Epidermal melanocyte (primary cell): ENCODE measurements at regions not wholly inside any gene's neighbourhood (a gene's known extent, or its start where the extent isn't known, plus 50 kb on each side); places are given as distances from the start of the nearest gene placed in this dataset.

Experiments
- DNase-seq: peaks from one replicate; pipeline ENCODE4 v3.0.0; 2011; ENCODE audit warnings: low spot score; ENCODE audit not compliant: insufficient read length

GRCh38 chr4:132827522-132827921, 321.6 kb upstream of the PCDH10 start:
- no peak for DNase-seq

- no peak for DNase-seq
Observed at GRCh38 chr4:132838244-132838643, 310.9 kb upstream of the PCDH10 start.

DNA sequence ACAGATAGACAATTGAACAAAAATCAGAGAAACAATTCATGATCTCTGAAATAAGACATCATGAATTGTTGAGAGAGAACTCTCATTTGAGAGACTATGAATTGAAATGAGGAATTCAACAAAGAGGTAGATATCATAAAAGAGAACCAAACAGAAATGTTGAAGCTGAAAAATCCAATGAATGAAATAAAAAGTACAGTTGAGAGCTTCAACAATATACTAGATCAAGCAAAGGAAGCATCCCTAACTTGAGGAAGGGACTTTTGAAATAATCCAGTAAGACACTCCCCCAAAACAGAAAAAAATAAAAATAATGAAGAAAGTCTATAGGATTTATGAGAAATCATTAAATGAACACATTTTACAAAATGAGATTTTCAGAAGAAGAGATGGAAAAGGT, 310.0 kb upstream of the PCDH10 start:
- no peak for DNase-seq

- DNase-seq: no peak
Observed at GRCh38 chr4:132859929-132860328, 289.2 kb upstream of the PCDH10 start.

DNA sequence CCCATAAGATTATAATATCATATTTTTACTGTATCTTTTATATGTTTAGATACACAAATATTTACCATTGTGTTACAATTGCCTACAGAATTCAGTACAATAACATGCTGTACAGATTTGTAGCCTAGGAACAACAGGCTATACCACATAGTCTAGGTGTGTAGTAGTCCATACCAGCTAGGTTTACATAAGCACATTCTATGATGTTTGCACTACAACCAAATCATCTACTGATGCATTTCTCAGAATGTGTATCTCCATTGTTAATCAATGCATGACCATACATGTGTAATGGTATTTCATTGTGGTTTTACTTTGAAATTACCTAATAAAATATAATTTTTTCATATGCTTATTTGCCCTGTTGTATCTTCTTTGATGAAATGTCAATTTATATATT, 288.1 kb upstream of the PCDH10 start:
- no peak for DNase-seq

GRCh38 chr4:132863619-132864018, 285.5 kb upstream of the PCDH10 start:
- no peak for DNase-seq

- DNase-seq: no peak
Observed at GRCh38 chr4:132865458-132865857, 283.6 kb upstream of the PCDH10 start.

GRCh38 chr4:132865922-132866321, 283.2 kb upstream of the PCDH10 start:
- DNase-seq: no peak

DNA sequence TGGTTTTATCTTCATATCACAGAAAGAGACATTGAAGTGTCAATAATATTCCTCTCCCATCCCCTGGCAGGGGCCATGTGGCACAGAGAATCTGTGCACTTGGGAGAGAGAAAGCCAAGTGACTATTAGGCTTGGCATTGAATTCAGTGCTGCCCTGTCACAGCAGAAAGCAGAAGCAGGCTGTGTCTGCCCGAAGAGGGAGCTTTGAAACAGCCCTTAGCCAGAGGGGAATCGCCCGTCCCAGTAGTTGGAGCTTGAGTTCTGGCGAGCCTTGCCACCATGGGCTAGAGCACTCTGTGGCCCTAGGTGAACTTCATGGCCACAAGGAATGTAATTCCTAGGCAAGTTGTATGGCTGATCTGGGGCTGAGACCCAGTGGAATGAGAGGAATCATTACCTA, 282.5 kb upstream of the PCDH10 start:
- DNase-seq: no peak

DNA sequence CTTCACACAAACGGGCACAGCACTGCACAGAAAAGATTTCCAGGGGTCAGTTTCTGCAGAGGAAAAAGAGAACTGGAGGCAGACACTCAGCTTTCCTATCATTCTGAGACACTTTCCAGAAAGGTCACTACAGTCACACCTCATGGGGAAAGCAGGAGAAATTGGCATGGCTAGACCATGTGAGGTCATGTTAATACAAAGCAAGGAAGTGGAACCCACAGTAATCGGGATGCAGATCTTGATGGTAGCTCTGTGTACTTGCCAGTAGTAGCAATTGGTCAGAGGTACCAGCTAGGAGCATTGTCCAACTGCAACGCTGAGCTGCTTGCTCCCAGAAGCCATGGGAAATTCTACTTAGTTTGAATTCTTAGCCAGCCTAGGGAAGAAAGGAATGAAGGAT, 255.3 kb upstream of the PCDH10 start:
- no peak for DNase-seq

DNA sequence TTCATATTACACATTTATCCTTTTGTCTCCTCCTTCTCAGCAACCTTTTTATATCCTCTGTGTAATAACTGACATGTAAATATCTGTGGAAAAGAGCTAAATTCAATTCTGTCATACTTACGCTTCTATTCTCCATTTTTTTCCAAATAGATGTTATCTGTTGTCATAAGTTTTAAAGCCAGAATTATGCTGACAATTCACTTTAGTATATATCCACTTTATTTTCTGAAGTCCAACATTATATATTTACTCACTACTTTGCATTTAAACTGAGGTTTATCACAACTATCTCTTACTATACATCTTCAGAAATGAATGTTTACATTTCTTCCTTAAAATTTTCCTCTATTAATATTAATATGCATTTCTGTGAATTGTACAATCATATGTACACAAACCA, 247.9 kb upstream of the PCDH10 start:
- no peak for DNase-seq

DNA sequence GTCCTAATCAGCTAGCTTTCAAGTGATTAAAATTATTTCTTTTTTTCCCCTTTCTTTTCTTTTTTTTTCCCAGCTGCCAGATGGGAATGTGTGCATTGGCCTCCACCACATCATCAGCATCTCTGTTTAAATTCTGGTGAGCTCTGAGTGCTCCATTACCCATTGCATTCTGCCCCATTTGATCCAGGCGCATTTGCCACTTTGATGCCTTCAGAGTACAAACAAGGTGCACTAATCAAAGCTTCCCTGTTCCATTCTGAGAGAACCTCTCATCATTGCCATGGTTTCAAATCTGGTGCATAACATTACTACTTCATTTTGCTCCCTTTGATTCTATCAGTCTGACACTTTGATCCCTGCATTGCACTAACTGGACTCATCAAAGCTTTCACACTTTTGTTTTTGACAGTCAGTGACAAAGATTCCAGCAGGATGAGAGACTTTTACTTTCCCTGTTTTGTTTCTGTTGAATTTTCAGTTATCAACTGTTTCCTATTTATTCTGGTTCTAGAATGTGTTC, 238.8 kb upstream of the PCDH10 start:
- no peak for DNase-seq

GRCh38 chr4:132918096-132918495, 231.0 kb upstream of the PCDH10 start:
- DNase-seq: no peak

- DNase-seq: no peak
Observed at GRCh38 chr4:132923516-132923915, 225.6 kb upstream of the PCDH10 start.

GRCh38 chr4:132934911-132935310, 214.2 kb upstream of the PCDH10 start:
- peak; percentile 33 for DNase-seq

- no peak for DNase-seq
Observed at GRCh38 chr4:132955146-132955545, 193.9 kb upstream of the PCDH10 start.

- DNase-seq: no peak
Observed at GRCh38 chr4:132956962-132957361, 192.1 kb upstream of the PCDH10 start.

DNA sequence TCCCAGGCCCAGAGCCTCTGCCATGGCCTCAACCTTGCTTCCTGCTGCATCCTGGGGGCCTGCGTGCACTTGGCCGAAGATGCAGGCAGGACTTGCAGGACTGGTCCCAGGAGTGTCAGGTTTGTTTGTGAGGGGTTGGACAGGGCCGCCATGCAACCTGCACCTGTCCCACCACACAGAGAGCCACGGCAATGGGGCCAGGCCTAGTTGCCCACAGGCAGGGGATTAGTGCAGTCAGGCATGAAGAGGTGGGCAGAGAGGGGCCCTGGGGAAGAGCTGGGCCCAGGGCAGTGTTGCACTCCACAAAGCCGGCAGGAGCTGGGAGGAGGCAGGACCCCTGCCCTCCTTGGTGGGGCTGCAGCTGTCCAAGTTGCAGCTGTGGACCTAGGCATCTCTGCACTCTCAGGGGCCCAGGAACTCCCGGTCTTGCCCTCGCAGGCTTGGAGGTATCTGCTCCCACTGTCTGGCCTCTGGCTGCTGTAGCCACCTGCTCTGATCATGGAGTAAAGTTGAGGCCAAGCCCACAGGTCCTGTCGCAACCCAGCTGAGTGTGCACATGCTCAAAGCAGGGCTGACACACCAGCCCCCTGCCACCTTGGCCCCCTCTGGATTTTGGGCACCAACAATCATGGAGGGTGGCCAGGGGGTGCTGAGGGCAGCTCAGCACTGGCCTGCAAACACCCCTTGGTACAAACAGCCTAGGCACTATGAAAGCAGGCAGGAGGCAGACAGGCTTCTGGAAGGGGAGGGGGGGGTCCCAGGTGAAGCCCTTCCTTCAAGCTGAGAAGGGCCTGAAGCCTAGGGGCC, 190.4 kb upstream of the PCDH10 start:
- no peak for DNase-seq

DNA sequence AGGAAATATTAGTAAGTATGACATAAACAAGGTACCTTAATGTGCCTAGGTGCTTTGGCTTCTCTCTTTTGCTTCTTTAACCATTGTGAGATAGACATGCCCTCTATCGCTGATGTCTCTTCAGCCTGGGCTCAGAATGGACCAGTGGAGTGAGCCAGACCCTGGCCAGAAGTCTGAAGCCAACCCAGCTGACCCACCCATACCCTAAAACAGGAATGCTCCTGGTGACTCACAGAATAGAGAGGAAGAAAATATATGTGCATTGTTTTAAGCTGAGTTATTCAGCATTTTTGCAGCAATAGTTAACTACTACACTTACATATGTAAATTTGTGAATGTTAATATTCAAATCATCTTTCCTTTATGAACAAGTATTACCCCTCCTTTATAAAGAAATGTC, 167.5 kb upstream of the PCDH10 start:
- no peak for DNase-seq

DNA sequence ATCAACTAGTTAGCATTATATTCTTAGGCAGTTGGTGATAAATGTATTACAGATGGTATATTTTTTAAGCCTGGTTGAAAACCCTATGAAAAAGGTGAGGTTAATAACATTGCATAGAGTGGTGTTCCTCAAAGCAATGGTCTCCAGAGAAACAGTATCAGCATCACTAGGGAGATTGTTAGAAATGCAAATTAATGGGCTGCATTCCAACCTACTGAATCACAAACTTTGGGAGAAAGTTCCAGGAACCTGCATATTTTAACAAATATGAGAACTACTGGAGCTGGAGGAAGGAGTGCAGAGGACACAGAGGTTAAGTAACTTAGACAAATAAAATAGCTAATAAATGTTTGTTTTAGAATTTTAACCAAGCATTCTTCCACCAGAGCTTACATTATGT, 166.9 kb upstream of the PCDH10 start:
- DNase-seq: no peak

- DNase-seq: no peak
Observed at GRCh38 chr4:132991111-132991510, 158.0 kb upstream of the PCDH10 start.

DNA sequence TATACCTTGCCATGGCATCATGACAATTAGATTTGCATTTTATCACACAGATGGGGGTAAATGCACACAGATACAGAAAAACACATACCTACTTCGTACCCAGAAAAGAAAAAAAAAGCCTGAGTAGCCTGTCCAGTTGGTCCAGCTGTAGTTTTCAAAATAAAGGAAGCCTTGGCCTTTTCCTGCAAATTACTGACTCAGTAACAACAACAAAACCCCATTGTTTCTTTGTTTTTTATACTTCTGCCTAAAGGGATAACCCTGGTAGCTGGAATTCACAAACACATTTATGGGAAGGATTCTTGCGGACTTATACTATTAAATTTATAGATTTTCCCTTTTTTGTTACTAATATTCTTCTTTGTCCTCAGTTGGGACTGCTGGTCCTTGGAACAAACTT, 156.4 kb upstream of the PCDH10 start:
- DNase-seq: peak; percentile 19

- DNase-seq: no peak
Observed at GRCh38 chr4:132998585-132999230, 150.4 kb upstream of the PCDH10 start.
